H4 (cell line): ENCODE measurements at regions not wholly inside any gene's neighbourhood (a gene's known extent, or its start where the extent isn't known, plus 50 kb on each side); places are given as distances from the start of the nearest gene placed in this dataset.
"Not testable (repeated sequence)": the region's sequence is repeated elsewhere in the genome, so short reads cannot be mapped to it uniquely, and the experiment has no call there.

ENCODE experiments used
- DNase-seq: peaks from one replicate; pipeline ENCODE4 v3.0.0-alpha.2; 2015; ENCODE audit warnings: low spot score

GRCh38 chr2:13532781-13533523 is 816.2 kb downstream of the TRIB2 start:
- DNase-seq: not testable (repeated sequence)

GRCh38 chr2:13533524-13533922 is 816.8 kb downstream of the TRIB2 start:
- no peak for DNase-seq

GRCh38 chr2:13536941-13537340 is 820.2 kb downstream of the TRIB2 start:
- DNase-seq: no peak

- no peak for DNase-seq
These were observed 821.1 kb downstream of the TRIB2 start for GRCh38 chr2:13537771-13538349.

GRCh38 chr2:13539296-13539695 is 822.6 kb downstream of the TRIB2 start:
- no peak for DNase-seq

GRCh38 chr2:13542061-13542460 is 825.3 kb downstream of the TRIB2 start:
- no peak for DNase-seq

GRCh38 chr2:13542642-13543041 is 825.9 kb downstream of the TRIB2 start:
- DNase-seq: no peak

GRCh38 chr2:13543550-13543949 is 826.8 kb downstream of the TRIB2 start:
- no peak for DNase-seq

GRCh38 chr2:13545320-13545719 is 828.6 kb downstream of the TRIB2 start:
- no peak for DNase-seq

GRCh38 chr2:13546131-13546530 is 829.4 kb downstream of the TRIB2 start:
- no peak for DNase-seq

- peak; percentile 18 for DNase-seq
These were observed 833.8 kb downstream of the TRIB2 start for GRCh38 chr2:13550285-13551231.

- DNase-seq: peak; percentile 96
These were observed 841.6 kb downstream of the TRIB2 start for GRCh38 chr2:13558368-13558767.

GRCh38 chr2:13560322-13560721 is 843.6 kb downstream of the TRIB2 start:
- no peak for DNase-seq

GRCh38 chr2:13572466-13572865 is 855.7 kb downstream of the TRIB2 start:
- DNase-seq: no peak

GRCh38 chr2:13574831-13575230 is 858.1 kb downstream of the TRIB2 start:
- DNase-seq: no peak

- no peak for DNase-seq
These were observed 859.8 kb downstream of the TRIB2 start for GRCh38 chr2:13576406-13577036.

GRCh38 chr2:13578547-13578946 is 861.8 kb downstream of the TRIB2 start:
- DNase-seq: no peak

- DNase-seq: no peak
These were observed 864.7 kb downstream of the TRIB2 start for GRCh38 chr2:13581471-13581870.

GRCh38 chr2:13583609-13584008 is 866.9 kb downstream of the TRIB2 start:
- DNase-seq: no peak

- no peak for DNase-seq
These were observed 867.3 kb downstream of the TRIB2 start for GRCh38 chr2:13584020-13584419.

GRCh38 chr2:13585732-13586131 is 869.0 kb downstream of the TRIB2 start:
- DNase-seq: no peak

- no peak for DNase-seq
These were observed 879.5 kb downstream of the TRIB2 start for GRCh38 chr2:13596233-13596632.
